ENCODE measurements at regions not wholly inside any gene's neighbourhood (a gene's known extent, or its start where the extent isn't known, plus 50 kb on each side); places are given as distances from the start of the nearest gene placed in this dataset.

DNA sequence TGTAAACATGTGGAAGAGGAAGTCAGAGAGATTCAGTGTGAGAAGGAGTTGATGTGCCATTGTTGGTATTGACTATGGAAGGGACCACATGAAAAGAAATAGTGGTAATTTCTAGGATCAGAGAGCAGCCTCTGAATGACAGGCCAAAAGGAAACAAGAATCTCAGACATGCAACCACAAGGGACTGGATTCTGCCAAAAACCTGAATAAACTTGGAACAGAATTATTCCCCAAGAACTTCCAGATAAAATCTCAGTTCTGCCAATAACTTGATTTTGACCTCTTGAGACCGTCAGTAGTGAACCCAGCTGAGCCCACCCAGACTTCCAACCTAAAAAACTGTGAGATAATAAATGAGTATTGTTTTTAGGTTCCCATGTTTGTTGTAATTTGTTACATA is 653.6 kb upstream of the NR3C2 start:
- TF ChIP-seq, protein P1, sequence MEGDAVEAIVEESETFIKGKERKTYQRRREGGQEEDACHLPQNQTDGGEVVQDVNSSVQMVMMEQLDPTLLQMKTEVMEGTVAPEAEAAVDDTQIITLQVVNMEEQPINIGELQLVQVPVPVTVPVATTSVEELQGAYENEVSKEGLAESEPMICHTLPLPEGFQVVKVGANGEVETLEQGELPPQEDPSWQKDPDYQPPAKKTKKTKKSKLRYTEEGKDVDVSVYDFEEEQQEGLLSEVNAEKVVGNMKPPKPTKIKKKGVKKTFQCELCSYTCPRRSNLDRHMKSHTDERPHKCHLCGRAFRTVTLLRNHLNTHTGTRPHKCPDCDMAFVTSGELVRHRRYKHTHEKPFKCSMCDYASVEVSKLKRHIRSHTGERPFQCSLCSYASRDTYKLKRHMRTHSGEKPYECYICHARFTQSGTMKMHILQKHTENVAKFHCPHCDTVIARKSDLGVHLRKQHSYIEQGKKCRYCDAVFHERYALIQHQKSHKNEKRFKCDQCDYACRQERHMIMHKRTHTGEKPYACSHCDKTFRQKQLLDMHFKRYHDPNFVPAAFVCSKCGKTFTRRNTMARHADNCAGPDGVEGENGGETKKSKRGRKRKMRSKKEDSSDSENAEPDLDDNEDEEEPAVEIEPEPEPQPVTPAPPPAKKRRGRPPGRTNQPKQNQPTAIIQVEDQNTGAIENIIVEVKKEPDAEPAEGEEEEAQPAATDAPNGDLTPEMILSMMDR (IDR thresholded peaks at IDR 0.05) = no peak
- TF ChIP-seq POLR2A (IDR thresholded peaks at IDR 0.05) = no peak
